Esophagus squamous epithelium (tissue), 4 donors: ENCODE measurements at regions not wholly inside any gene's neighbourhood (a gene's known extent, or its start where the extent isn't known, plus 50 kb on each side); places are given as distances from the start of the nearest gene placed in this dataset.

Experiments
- POLR2A ChIP-seq, 4 donors: fragments of 450-650 bp; IDR thresholded peaks; one replicate each; pipeline ENCODE4 v1.6.1; 2017; ENCODE audit warnings: antibody characterized with exemption in 4 of 4, mild to moderate bottlenecking in 4 of 4, moderate library complexity in 3 of 4
- TF ChIP-seq, protein P1 (sequence below), 6 experiments: fragments of 450-650 bp in 4 of 6; fragments of 200-600 bp in 2 of 6; sonication (generic) in 2 of 6; IDR thresholded peaks; one replicate each; pipeline ENCODE4 v1.5.1; 2016 to 2019; ENCODE audit warnings: antibody characterized with exemption in 6 of 6, mild to moderate bottlenecking in 4 of 6, moderate library complexity in 4 of 6

DNA sequence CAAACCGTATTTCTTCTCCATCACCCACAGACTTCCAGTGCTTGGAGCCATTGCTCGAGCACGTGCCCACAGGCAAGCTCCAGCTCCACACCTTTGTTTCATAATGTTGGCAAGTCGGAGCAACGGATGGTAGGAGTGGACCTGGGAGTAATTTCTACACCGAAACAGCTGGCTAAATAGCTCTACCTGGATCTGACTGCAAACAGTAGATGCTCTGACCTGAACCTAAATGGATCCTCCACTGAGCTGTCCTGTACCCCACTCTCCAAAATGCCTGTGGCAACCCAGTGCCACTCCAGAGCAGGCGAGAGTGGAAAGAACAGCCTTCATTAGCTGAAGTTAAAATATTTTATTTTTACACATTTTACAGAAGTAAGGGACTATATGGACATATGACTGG, 108.7 kb downstream of the BMP4 start:
- TF ChIP-seq, protein P1, sequence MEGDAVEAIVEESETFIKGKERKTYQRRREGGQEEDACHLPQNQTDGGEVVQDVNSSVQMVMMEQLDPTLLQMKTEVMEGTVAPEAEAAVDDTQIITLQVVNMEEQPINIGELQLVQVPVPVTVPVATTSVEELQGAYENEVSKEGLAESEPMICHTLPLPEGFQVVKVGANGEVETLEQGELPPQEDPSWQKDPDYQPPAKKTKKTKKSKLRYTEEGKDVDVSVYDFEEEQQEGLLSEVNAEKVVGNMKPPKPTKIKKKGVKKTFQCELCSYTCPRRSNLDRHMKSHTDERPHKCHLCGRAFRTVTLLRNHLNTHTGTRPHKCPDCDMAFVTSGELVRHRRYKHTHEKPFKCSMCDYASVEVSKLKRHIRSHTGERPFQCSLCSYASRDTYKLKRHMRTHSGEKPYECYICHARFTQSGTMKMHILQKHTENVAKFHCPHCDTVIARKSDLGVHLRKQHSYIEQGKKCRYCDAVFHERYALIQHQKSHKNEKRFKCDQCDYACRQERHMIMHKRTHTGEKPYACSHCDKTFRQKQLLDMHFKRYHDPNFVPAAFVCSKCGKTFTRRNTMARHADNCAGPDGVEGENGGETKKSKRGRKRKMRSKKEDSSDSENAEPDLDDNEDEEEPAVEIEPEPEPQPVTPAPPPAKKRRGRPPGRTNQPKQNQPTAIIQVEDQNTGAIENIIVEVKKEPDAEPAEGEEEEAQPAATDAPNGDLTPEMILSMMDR (IDR thresholded peaks at IDR 0.05), result no peak
- TF ChIP-seq POLR2A (IDR thresholded peaks at IDR 0.05), result no peak
